ENCODE measurements at regions not wholly inside any gene's neighbourhood (a gene's known extent, or its start where the extent isn't known, plus 50 kb on each side); places are given as distances from the start of the nearest gene placed in this dataset.
"Not testable (repeated sequence)": the region's sequence is repeated elsewhere in the genome, so short reads cannot be mapped to it uniquely, and the experiment has no call there.

DNA sequence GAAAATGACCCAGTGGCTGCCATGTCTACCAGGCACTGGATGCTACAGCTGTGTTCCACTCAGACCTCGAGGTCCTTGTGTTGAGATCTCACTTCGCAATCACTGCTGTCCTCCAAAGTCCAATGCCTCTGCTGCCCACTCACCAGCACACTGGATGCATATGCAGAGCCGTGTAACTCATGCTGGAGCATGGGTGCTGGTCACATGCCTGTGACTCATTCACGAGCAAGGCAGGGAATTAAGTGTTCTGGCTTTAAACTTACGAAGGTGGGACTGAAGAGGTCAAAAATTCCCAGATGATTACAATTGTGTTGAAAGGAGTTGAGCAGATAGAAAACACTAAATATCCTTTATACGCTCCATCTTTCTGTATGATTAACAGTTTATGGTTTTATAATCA lies 417.5 kb downstream of the NUP35 start:
- no peaks in the 10 kb centered on the region for H3K27me3 Mint-ChIP-seq
- no peak overlapping the region for H3K4me3 Mint-ChIP-seq
- H3K9me3 Mint-ChIP-seq, result peaks cover 15% of the 10 kb centered on the region
- intact Hi-C loops (cut with micrococcal nuclease), result no loop called here
- no peak for DNase-seq
- no peak overlapping the region for H3K27ac Mint-ChIP-seq
- H3K4me1 Mint-ChIP-seq, result no peaks in the 10 kb centered on the region
- no peaks in the 10 kb centered on the region for H3K36me3 Mint-ChIP-seq (ENCODE audit: low read depth)

DNA sequence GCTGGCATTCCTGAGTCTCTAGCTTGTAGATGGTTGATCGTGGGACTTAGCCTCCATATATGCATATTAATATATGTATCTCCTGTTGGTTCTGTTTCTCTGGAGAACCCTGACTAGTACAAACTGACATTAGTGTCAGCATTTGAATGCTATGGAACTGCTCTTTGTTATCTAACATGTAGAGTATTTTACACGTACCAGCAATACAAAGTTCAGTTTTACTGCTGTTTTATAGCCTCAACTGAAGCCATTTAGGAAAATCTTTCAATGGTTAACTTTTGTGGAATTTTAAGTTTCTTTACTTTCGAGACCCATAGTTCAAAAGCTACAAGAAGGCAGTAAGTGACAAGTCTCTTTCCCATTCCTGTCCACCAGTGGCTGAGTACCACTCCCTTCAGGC lies 418.4 kb downstream of the NUP35 start:
- no peaks in the 10 kb centered on the region for H3K36me3 Mint-ChIP-seq (ENCODE audit: low read depth)
- intact Hi-C loops (cut with micrococcal nuclease), result no loop called here
- DNase-seq, result no peak
- no peaks in the 10 kb centered on the region for H3K4me1 Mint-ChIP-seq
- no peaks in the 10 kb centered on the region for H3K27me3 Mint-ChIP-seq
- H3K9me3 Mint-ChIP-seq, result peaks cover 15% of the 10 kb centered on the region
- no peak overlapping the region for H3K27ac Mint-ChIP-seq
- H3K4me3 Mint-ChIP-seq, result no peak overlapping the region

DNA sequence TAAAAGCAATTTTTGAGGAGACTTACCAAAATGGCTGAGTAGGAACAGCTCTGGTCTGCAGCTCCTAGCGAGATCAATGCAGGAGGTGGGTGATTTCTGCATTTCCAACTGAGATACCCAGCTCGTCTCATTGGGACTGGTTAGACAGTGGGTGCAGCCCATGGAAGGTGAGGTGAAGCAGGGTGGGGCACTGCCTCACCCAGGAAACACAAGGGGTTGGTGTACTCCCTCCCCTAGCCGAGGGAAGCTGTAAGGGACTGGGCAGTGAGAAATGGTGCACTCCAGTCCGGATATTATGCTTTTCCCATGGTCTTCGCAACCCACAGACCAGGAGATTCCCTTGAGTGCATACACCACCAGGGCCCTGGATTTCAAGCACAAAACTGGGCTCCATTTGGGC lies 419.0 kb downstream of the NUP35 start:
- H3K36me3 Mint-ChIP-seq (ENCODE audit: low read depth), result no peaks in the 10 kb centered on the region
- H3K27me3 Mint-ChIP-seq, result no peaks in the 10 kb centered on the region
- no peak overlapping the region for H3K4me3 Mint-ChIP-seq
- DNase-seq, result no peak
- no peaks in the 10 kb centered on the region for H3K4me1 Mint-ChIP-seq
- H3K27ac Mint-ChIP-seq, result no peak overlapping the region
- H3K9me3 Mint-ChIP-seq, result peaks cover 15% of the 10 kb centered on the region
- intact Hi-C loops (cut with micrococcal nuclease), result no loop called here

DNA sequence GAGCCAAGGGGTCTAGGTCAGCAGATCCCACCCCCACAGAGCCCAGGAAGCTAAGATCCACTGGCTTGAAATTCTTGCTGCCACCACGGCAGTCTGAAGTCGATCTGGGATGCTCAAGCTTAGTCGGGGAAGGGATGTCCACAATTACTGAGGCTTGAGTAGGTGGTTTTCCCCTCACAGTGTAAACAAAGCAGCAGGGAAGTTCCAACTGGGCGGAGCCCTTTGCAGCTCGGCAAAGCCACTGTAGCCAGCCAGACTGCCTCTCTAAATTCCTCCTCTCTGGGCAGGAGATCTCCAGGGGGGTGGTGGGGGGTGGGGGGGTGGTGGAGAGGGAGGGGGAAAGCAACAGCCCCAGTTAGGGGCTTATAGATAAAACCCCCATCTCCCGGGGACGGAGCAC lies 419.5 kb downstream of the NUP35 start:
- Mint-ChIP-seq H3K4me1 (no peaks in the 10 kb centered on the region), H3K27me3 (no peaks in the 10 kb centered on the region), H3K27ac (no peak overlapping the region), H3K9me3 (peaks cover 15% of the 10 kb centered on the region), H3K36me3 (ENCODE audit: low read depth) (no peaks in the 10 kb centered on the region), H3K4me3 (no peak overlapping the region)
- intact Hi-C loops (cut with micrococcal nuclease), result no loop called here
- no peak for DNase-seq

DNA sequence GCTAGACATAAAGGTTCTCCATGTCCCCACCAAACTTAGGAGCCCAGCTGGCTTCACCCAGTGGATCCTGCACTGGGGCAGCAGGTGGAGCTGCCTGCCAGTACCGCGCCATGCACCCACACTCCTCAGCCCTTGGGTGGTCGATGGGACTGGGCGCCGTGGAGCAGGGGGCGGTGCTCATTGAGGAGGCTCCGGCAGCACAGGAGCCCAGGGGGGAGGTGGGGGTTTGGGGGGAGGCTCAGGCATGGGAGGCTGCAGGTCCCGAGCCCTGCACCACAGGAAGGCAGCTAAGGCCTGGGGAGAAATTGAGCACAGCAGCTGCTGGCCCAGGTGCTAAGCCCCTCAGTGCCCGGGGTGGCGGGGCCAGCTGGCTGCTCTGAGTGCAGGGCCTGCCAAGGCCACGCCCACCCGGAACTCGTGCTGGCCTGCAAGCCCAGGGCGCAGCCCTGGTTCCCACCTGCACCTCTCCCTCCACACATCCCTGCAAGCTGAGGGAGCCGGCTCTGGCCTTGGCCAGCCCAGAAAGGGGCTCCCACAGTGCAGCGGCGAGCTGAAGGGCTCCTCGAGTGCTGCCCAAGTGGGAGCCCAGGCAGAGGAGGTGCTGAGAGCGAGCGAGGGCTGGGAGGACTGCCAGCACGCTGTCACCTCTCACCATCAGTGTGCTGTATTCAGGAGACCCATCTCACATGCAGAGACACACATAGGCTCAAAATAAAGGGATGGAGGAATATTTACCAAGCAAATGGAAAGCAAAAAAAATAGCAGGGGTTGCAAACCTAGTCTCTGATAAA lies 422.5 kb downstream of the NUP35 start:
- peaks cover 15% of the 10 kb centered on the region for H3K9me3 Mint-ChIP-seq

DNA sequence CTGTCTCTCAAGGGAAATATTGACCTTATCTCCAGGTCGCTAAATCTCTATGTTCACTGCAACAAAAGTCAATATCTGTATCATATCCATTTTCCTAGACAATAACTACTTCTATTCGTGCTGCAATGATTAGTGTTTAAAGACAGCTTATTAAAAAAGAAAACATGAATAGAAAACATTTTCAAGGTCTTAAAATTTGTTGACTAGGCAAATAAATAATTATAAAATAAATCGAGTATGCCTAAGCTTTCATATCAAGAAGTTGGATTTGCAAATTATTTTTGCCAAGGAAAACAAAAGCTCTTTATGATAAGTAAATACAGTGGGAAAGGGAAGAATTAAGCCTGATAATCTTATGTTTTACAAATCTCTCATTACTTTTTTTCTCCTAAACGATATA lies 428.5 kb downstream of the NUP35 start:
- no peaks in the 10 kb centered on the region for H3K9me3 Mint-ChIP-seq
- no peaks in the 10 kb centered on the region for H3K27me3 Mint-ChIP-seq
- no peaks in the 10 kb centered on the region for H3K4me1 Mint-ChIP-seq
- H3K36me3 Mint-ChIP-seq (ENCODE audit: low read depth), result no peaks in the 10 kb centered on the region
- DNase-seq, result no peak
- no peak overlapping the region for H3K4me3 Mint-ChIP-seq
- intact Hi-C loops (cut with micrococcal nuclease), result no loop called here
- no peak overlapping the region for H3K27ac Mint-ChIP-seq

More for the DNA sequence above, 422.5 kb downstream of the NUP35 start:
- H3K36me3 Mint-ChIP-seq (ENCODE audit: low read depth); DNase-seq; H3K4me3 Mint-ChIP-seq; H3K27me3 Mint-ChIP-seq; intact Hi-C loops (cut with micrococcal nuclease); H3K4me1 Mint-ChIP-seq; H3K27ac Mint-ChIP-seq: not testable (repeated sequence)

DNA sequence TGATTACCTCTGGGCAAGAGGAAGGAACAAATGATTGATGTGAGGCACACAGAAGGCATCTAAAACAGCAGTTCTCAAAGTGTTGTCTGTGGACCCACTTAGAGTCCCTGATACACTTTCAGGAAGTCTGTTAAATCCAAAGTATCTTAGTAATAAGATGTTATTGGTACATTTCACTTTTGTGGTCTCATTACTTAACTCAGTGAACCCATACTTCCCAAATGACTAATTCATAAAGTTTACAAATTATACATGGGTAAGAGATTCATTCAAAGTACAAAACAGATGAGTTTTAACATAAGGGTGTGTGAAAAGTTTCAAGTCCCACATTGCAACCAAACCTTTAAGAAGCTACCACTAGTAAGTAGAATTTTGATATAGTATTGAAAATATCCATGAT lies 440.5 kb downstream of the NUP35 start:
- intact Hi-C loops (cut with micrococcal nuclease), result no loop called here
- no peaks in the 10 kb centered on the region for H3K36me3 Mint-ChIP-seq (ENCODE audit: low read depth)

DNA sequence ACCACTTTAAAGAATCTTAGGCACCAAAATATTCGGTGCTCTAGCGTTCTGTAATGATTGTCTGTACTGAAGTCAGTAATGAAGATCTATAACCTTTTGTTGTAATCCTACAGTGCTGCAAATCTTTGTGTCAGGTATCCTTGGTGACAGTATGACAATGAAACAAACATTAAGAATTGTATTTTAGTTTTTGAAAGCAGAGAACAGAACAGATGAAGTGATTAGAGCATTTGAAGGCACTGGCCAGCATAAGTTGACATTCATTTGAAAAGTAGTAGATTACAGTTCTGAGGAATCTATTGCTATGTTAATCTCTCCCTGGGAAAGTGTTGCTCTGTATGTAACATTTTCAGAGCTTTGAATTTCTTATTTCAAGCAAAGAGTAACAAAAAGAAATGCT lies 451.2 kb downstream of the NUP35 start:
- no peak overlapping the region for H3K4me3 Mint-ChIP-seq
- no peaks in the 10 kb centered on the region for H3K4me1 Mint-ChIP-seq
- intact Hi-C loops (cut with micrococcal nuclease), result no loop called here
- peaks cover 9% of the 10 kb centered on the region for H3K9me3 Mint-ChIP-seq
- DNase-seq, result no peak
- no peaks in the 10 kb centered on the region for H3K27me3 Mint-ChIP-seq
- H3K36me3 Mint-ChIP-seq (ENCODE audit: low read depth), result no peaks in the 10 kb centered on the region
- no peak overlapping the region for H3K27ac Mint-ChIP-seq

More for the DNA sequence above, 440.5 kb downstream of the NUP35 start:
- H3K4me1 Mint-ChIP-seq, result no peaks in the 10 kb centered on the region
- no peak overlapping the region for H3K4me3 Mint-ChIP-seq
- no peak for DNase-seq
- no peaks in the 10 kb centered on the region for H3K27me3 Mint-ChIP-seq
- H3K27ac Mint-ChIP-seq, result no peak overlapping the region
- no peaks in the 10 kb centered on the region for H3K9me3 Mint-ChIP-seq

DNA sequence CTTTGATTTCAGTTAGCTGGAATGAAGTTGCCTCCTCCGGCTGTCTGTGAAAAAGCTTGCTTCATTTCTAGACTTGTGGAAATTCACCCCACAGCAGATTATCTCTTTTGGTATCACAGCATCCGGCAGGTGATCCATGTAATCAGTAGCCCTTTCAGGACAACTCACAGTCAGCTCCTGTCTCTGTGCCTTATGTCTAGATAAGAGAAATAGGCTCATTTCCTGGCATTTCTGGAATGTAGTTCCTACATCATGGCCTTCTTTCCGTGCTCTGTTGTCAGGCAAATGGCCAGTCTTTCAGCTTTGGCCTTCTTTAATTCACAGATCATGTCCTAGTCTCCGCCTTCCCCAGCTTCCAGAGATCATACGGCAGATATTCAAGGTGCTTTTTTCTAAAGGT lies 455.4 kb downstream of the NUP35 start:
- Mint-ChIP-seq H3K4me3 (no peak overlapping the region), H3K27ac (no peak overlapping the region), H3K27me3 (no peaks in the 10 kb centered on the region), H3K9me3 (peaks cover 5% of the 10 kb centered on the region), H3K4me1 (no peaks in the 10 kb centered on the region), H3K36me3 (ENCODE audit: low read depth) (no peaks in the 10 kb centered on the region)
- no peak for DNase-seq
- intact Hi-C loops (cut with micrococcal nuclease), result no loop called here

DNA sequence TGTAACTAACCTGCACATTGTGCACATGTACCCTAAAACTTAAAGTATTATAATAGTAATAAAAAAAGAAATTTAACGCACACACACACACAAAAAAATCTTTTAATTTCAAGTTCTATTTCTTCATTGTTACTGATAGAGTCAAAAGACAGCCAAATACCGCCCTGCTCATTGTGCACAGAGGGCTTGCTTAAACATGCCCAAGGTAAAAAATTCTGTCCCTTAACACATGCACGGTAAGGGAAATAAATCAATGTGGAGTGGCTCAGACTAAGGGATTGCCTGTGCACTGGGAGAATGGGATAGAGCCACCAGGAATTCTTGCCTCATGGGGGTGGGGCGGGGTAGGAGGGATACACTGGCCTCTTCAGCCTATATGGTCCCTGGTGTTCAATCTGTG lies 468.0 kb downstream of the NUP35 start:
- no peaks in the 10 kb centered on the region for H3K36me3 Mint-ChIP-seq (ENCODE audit: low read depth)
- intact Hi-C loops (cut with micrococcal nuclease), result no loop called here
- H3K9me3 Mint-ChIP-seq, result no peaks in the 10 kb centered on the region
- no peaks in the 10 kb centered on the region for H3K27me3 Mint-ChIP-seq
- H3K4me3 Mint-ChIP-seq, result no peak overlapping the region
- no peak for DNase-seq
- no peak overlapping the region for H3K27ac Mint-ChIP-seq
- no peaks in the 10 kb centered on the region for H3K4me1 Mint-ChIP-seq

DNA sequence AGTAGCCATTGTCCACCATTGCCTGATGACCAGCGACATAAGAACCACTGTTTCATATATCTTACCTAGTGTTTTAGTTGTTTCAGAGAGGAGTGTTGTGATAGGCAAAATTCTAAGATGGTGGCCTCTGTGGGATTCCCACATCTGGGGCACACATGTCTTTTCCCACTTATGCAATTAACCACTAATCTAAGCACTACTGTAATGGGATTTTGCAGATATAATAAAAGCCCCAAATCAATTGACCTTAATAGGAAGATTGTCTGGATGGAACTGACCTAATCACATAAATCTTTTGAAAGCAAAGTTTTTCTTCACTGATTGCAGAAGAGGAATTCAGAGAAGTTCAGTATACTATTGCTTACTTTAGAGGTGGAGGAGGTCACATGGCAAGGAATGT lies 469.9 kb downstream of the NUP35 start:
- H3K36me3 Mint-ChIP-seq (ENCODE audit: low read depth), result no peaks in the 10 kb centered on the region
- intact Hi-C loops (cut with micrococcal nuclease), result no loop called here
- no peaks in the 10 kb centered on the region for H3K4me1 Mint-ChIP-seq
- H3K4me3 Mint-ChIP-seq, result no peak overlapping the region
- H3K27me3 Mint-ChIP-seq, result no peaks in the 10 kb centered on the region
- DNase-seq, result no peak
- H3K27ac Mint-ChIP-seq, result no peak overlapping the region
- H3K9me3 Mint-ChIP-seq, result no peaks in the 10 kb centered on the region

DNA sequence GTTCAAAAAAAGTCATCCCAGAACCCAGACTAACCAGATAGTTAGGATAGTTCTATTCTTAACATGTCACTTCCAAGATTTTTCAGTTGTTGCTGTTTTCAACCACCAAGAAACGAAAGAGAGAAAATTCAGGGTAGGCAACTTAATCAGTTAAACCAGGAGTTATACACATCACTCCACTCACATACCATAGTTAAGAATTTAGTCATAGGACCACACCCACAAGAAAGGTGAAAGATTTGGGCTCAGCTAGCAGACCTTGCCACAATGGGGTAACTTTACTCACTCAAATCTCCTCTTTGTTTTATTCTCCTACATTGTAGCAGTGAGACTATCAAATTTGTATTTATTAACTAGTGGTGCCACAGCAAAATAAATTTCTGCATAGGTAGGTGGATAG lies 473.6 kb downstream of the NUP35 start:
- no peak for DNase-seq
- no peaks in the 10 kb centered on the region for H3K9me3 Mint-ChIP-seq
- no peaks in the 10 kb centered on the region for H3K27me3 Mint-ChIP-seq
- H3K36me3 Mint-ChIP-seq (ENCODE audit: low read depth), result no peaks in the 10 kb centered on the region
- H3K4me3 Mint-ChIP-seq, result no peak overlapping the region
- no peak overlapping the region for H3K27ac Mint-ChIP-seq
- no peaks in the 10 kb centered on the region for H3K4me1 Mint-ChIP-seq
- intact Hi-C loops (cut with micrococcal nuclease), result no loop called here

DNA sequence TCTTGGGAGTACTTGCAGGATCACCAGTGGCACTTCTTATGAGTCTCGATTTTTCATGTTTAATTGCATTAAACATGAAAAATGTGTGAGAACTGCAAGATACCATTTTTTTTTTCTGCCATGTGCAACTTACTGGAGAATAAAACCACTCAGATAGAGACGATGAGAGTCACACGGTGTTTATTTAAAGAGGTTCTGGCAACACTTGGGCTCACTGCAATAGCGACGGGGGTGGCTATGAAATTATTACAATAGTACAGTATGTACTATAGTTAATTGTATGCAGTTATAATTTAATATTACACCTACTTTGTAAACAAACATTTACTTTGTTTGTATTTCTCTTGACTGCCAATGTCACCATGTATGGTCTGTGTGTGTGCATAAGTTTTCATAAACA lies 479.8 kb downstream of the NUP35 start:
- Mint-ChIP-seq H3K4me3 (no peak overlapping the region), H3K27ac (no peak overlapping the region), H3K36me3 (ENCODE audit: low read depth) (no peaks in the 10 kb centered on the region), H3K4me1 (no peaks in the 10 kb centered on the region), H3K27me3 (no peaks in the 10 kb centered on the region), H3K9me3 (no peaks in the 10 kb centered on the region)
- intact Hi-C loops (cut with micrococcal nuclease), result no loop called here
- no peak for DNase-seq

DNA sequence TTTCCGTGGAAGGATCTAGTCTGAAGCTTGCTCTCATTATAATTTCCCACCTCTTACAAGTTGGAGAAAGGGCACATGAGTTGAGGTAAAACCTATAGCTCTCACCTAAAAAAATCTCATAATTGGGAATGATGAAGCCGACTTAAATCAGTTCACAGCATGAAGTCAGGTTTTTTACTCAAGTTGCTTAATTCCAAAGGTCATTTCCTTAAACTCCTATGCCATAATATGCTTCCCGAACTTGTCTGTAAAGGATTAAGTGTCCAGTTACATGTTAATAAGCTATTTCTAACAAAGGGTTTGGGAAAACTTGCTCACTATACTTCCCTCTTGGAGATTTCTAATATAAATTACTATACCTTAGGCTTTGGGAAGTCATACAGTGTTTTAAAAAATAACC lies 481.2 kb downstream of the NUP35 start:
- no peaks in the 10 kb centered on the region for H3K36me3 Mint-ChIP-seq (ENCODE audit: low read depth)
- DNase-seq, result no peak
- intact Hi-C loops (cut with micrococcal nuclease), result no loop called here
- no peak overlapping the region for H3K27ac Mint-ChIP-seq
- no peaks in the 10 kb centered on the region for H3K9me3 Mint-ChIP-seq
- no peak overlapping the region for H3K4me3 Mint-ChIP-seq
- H3K4me1 Mint-ChIP-seq, result no peaks in the 10 kb centered on the region
- H3K27me3 Mint-ChIP-seq, result no peaks in the 10 kb centered on the region

DNA sequence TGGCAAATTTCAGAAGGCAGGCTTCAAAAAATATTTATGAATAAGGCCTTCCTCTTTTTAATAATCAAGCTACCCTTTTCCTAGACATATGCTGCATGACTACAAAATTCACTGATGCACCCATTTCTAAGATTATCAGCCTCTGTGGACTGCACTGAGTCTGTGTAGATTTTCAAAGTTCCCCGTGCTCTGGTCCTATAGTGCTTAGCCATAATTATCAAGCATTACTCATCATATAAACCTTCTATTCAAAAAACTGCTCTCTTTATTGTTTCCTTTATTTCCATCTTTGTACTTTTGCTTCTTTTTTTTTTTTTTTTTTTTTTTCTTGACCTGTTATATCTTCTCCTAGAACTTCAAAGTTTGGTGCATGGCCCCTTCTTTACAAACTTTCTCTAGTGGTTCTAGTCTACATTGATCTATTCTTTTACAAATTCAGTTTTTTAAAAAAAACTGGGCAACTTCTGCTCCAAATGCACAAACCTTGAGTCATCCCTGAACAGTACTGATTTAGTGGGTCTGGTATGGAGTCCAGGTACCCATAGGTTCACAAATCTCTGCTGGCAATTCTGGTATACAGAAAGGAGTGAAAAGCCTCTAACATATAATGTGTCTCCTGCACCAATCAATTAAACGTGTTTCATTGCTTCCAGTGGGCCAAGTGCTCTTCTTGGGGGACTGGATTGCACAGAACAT lies 481.9 kb downstream of the NUP35 start:
- Mint-ChIP-seq H3K4me1 (no peaks in the 10 kb centered on the region), H3K27ac (no peak overlapping the region), H3K27me3 (no peaks in the 10 kb centered on the region), H3K9me3 (no peaks in the 10 kb centered on the region), H3K36me3 (ENCODE audit: low read depth) (no peaks in the 10 kb centered on the region), H3K4me3 (no peak overlapping the region)
- intact Hi-C loops (cut with micrococcal nuclease), result no loop called here
- no peak for DNase-seq

Measured in activated CD4-positive, alpha-beta T cell treated with anti-CD3 and anti-CD28 coated beads, Interleukin-2, amount 10 ng/mL, durations not matched to agents 24 days and 14 days (primary cell).